Motor neuron (in vitro differentiated cells): ENCODE measurements at regions not wholly inside any gene's neighbourhood (a gene's known extent, or its start where the extent isn't known, plus 50 kb on each side); places are given as distances from the start of the nearest gene placed in this dataset.
A peak's percentile ranks its signal among the peaks of the same experiment; 100 is the strongest.

Experiments
- ATAC-seq, 8 experiments: fragments of 200-7000 bp; cut with Tn5 transposase; replicated peaks in 6 of 8; 2 replicates each; pipeline ENCODE4 v1.8.0; 2021; ENCODE audit warnings: mild to moderate bottlenecking in 8 of 8, moderate library complexity in 8 of 8
- H3K27ac ChIP-seq, 2 donors: fragments of 250-450 bp; sonication (Bioruptor Pico); 2 replicates each; pipeline ENCODE4 v1.9.0; 2021; ENCODE audit warnings: antibody characterized with exemption in 2 of 2, mild to moderate bottlenecking in 2 of 2, moderate library complexity in 1 of 2
- H3K4me1 ChIP-seq, 2 donors: fragments of 250-450 bp; sonication (Bioruptor Pico); replicated peaks in 1 of 2; 2 replicates each; pipeline ENCODE4 v1.6.1; 2021; ENCODE audit warnings: antibody characterized with exemption in 2 of 2, mild to moderate bottlenecking in 2 of 2, moderate library complexity in 1 of 2
- H3K4me3 ChIP-seq, 5 donors: fragments of 250-450 bp; sonication (Bioruptor Pico); 2 replicates each; pipeline ENCODE4 v1.9.0; 2021; ENCODE audit warnings: antibody characterized with exemption in 5 of 5, mild to moderate bottlenecking in 5 of 5, moderate library complexity in 4 of 5
- WGBS, 10 experiments: fragments of 450-650 bp; shearing (Covaris generic); methylation state at CpG; one replicate each; pipeline ENCODE4 v1.0.0; 2022; 5-methylcytosine and 5-hydroxymethylcytosine counted together
- in situ Hi-C, 9 experiments: fragments of 400-800 bp; cut with MboI; loops; one replicate each; pipeline ENCODE4 v1.15.0; 2021; ENCODE audit warnings: low sequenced_read_pairs in 9 of 9, low pct_unique_long_range_greater_than_20kb in 2 of 9; ENCODE audit not compliant: unreplicated experiment in 9 of 9

DNA sequence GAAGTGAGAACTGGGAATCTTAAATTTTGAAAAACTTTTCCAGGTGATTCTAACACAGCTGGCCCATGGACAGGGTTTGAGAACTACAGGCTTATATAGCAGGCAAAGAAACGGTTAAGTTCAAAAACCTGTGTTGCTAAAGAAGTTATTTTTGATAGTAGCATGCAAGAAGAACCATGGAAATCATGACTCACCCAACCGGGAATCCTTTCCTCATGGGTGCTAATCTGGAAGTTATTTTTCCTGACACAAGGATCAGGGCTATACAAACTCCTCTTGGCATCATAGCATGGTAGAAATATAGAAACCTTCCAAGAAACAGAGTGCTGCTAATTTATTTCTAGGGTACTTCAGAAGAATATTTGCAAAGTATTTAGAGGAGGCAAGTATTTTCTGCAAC lies 588.7 kb downstream of the CCER1 start:
- in situ Hi-C loops, result no loop called here
- peak in 2 of 8 experiments; percentile 24 to 25 for ATAC-seq

DNA sequence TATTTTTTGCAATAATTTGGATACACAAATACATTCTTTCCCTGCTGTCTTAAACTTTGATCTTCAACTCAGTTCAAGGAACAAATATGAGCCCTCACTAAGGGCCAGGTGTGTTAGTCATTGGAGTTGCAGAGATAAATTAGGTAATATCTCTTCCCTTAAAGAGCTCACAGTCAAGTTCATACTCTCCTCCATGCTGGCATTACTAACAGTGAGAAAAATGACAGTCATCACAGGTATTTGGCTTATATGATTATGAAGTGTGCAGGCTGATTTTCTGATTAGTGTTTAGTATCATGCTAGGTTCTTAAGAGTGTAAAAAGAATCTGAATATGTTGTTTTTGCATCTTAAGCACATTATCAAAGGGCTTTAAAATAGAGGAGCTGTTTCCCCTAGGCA lies 594.7 kb downstream of the CCER1 start:
- no peak overlapping the region for H3K4me3 ChIP-seq
- H3K4me1 ChIP-seq, result peaks cover 0 to under 1% of the 10 kb centered on the region in 2 donors
- in situ Hi-C loops, result no loop called here
- H3K27ac ChIP-seq, result no peak overlapping the region
- ATAC-seq, result no peak

More for the DNA sequence above, 588.7 kb downstream of the CCER1 start:
- H3K27ac ChIP-seq, result no peak overlapping the region
- 0 to 86% (median 80%) methylated on average over 1 to 2 of the region's 2 CpGs; no CpG with 5 or more reads in 1 of the 10 experiments for WGBS, 10 experiments
- H3K4me3 ChIP-seq, result no peak overlapping the region
- no peaks in the 10 kb centered on the region for H3K4me1 ChIP-seq

DNA sequence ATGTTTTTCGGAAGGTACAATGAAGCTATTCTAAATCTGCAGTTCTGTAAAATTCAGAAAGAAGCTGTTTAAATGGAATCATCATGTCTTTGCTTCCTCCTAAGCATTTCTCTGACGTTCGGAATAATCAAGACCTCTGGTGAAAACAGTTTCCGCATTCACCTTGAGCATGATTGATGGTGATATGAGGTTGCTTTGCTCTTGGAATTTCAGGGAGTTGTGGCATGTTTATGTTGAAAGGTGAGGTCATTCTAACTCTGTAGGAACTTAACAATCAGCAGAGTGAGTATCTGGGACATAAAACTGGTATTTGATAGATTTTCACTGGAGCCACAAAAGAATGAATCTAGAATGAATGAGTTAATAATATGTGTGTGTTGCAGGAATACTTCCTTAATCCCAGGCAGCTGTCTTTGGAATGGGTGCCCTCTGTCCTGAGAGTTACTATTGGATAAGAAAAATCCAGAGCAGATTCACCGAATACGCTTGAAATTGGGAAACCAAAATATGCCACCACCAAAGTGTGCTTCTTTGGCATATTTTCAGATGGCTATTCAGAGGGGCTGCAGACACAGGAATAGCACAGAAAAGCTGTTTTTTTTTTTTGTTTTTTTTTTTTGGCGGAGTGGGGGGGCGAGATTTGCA lies 599.1 kb downstream of the CCER1 start:
- peaks cover 0 to 5% of the 10 kb centered on the region in 2 donors for H3K4me1 ChIP-seq
- ATAC-seq, result no peak
- in situ Hi-C loops, result no loop called here
- H3K27ac ChIP-seq, result no peak overlapping the region
- no peak overlapping the region for H3K4me3 ChIP-seq
- 58 to 100% (median 81%) methylated on average over 1 to 8 of the region's 8 CpGs for whole genome bisulfite sequencing, 10 experiments

DNA sequence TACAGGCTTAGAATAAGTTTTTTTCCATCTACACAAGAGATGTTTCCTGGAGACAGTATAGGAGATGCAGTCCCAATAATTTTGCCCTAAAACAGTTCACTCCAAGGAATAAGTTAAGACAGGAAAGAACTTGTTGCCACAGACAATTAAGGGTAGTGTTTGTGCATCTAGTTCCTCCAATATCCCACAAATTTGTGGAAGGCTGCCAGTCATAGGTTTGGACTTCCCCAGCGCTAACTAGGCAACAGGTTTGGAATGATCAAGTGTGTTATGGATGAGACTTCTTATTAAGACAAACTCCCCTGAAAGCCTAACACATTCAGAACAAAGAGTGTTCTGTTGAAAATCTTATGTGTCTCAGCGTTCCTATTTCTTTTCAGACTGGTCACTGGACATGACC lies 611.0 kb downstream of the CCER1 start:
- peak in 1 of 8 experiments; percentile 15 for ATAC-seq
- H3K4me3 ChIP-seq, result no peak overlapping the region
- WGBS, 10 experiments, result 25 to 100% (median 86%) methylated on average over 1 to 2 of the region's 2 CpGs; no CpG with 5 or more reads in 4 of the 10 experiments
- in situ Hi-C loops, result no loop called here
- no peak overlapping the region for H3K27ac ChIP-seq
- H3K4me1 ChIP-seq, result peaks cover 4 to 5% of the 10 kb centered on the region in 2 donors

DNA sequence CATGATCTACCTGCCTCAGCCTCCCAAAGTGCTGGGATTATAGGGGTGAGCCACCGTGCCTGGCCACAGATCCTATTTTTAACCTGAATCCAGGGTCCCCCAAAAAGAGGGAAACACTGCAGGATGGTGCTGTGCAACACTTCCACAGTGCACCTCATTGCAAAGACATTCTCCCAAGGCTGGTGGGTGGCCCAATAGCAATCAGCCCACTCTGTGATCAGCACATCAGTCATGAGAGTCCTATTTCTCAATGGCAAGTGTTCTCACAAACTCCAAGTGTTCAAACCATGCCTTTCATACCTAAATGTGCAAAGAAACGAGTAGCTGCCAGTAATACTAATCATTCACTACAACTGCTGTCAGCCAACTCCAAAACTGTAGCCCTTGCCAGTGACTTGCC lies 612.9 kb downstream of the CCER1 start:
- Histone ChIP-seq H3K27ac (no peak overlapping the region), H3K4me1 (peaks cover 4 to 5% of the 10 kb centered on the region in 2 donors), H3K4me3 (no peak overlapping the region)
- WGBS, 10 experiments, result 18 to 86% (median 51%) methylated on average over 1 to 2 of the region's 2 CpGs; no CpG with 5 or more reads in 4 of the 10 experiments
- in situ Hi-C loops, result no loop called here
- ATAC-seq, result no peak

DNA sequence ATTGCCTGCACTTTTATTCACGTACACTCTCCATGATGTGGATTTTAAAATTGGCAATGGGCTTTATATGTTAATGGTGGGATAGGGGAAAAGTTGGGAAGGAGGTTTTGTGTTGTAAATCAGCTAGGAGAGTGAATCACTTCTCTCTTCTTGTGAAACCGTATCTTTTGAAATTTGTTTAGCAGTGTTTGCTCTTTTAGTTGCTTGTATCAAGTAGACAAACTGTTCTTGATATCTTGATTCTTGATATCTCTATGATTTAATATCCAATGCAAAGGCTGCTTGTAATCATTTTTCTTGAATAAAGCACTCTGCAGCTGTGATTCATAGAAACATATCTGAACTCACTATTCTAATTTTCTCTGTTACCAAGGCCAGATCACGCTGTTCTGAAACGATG lies 615.1 kb downstream of the CCER1 start:
- no peak overlapping the region for H3K27ac ChIP-seq
- no peak for ATAC-seq
- H3K4me1 ChIP-seq, result peaks cover 4 to 5% of the 10 kb centered on the region in 2 donors
- 35 to 90% (median 55%) methylated on average over 1 to 4 of the region's 4 CpGs; no CpG with 5 or more reads in 1 of the 10 experiments for WGBS, 10 experiments
- H3K4me3 ChIP-seq, result no peak overlapping the region
- in situ Hi-C loops, result no loop called here

DNA sequence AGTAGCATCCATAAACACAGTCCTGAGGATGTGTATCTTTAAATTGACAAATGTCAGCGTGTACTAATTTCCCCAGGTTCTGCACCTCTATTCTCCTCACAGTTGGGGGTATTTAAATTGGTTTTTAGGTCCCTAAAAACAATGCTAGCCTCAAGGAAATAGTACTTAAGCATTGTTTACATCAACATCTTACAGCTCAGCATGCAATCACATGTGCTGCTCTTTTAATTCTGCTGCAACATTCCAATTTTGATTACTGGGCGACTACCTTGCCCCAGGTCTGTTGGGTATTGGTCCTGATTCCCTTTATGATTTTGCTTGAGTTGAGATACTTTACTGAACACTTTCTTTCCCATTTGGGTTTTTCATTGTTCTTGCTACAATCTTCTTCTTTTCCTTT lies 616.6 kb downstream of the CCER1 start:
- WGBS, 10 experiments, result 43 to 83% (median 67%) methylated on average over 1 to 2 of the region's 2 CpGs; no CpG with 5 or more reads in 3 of the 10 experiments
- Histone ChIP-seq H3K4me1 (peaks cover 4 to 5% of the 10 kb centered on the region in 2 donors), H3K4me3 (no peak overlapping the region), H3K27ac (no peak overlapping the region)
- no peak for ATAC-seq
- in situ Hi-C loops, result no loop called here

DNA sequence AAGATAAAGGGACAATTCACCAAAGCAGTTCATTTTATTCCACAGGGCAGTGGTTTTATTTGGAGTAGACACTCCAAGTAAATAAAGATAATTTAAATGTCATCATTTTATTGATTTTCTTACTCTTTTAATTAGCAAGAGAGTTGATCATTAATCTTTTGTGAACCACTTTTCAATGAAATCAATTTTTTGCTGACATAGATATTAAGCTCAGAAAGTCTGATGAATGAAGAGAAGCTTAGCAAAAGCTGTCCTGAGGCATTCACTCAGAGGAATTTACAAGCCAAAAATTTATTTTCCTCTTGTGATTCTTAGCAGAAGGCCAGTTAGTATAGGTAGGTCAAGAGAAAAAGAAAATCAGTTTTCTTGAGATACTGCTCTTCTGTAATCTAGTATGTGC lies 618.0 kb downstream of the CCER1 start:
- in situ Hi-C loops, result no loop called here
- ATAC-seq, result no peak
- no peak overlapping the region for H3K27ac ChIP-seq

DNA sequence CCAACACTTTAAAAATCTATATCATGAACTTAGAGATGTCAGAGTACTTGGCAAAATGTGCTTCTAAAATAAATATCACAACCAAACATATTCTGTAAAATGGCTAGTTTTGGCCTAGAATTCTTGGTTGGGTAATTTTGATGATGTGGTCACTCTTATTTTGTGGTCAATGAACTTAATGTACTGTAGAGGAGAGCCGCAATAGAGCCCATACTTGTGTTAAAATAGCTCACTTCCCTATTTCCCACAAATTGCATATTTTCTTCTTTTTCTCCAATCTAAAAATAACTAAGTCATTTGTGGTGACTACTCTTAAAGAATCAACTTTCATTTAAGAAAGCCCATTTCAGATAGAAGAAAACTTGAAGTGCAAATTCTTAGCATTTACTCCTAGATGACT lies 619.4 kb downstream of the CCER1 start:
- peaks cover 4 to 14% of the 10 kb centered on the region in 2 donors for H3K4me1 ChIP-seq
- in situ Hi-C loops, result no loop called here
- 11 to 100% (median 100%) methylated on average over 1 of the region's 1 CpG; no CpG with 5 or more reads in 2 of the 10 experiments for WGBS, 10 experiments
- ATAC-seq, result no peak
- H3K27ac ChIP-seq, result no peak overlapping the region
- H3K4me3 ChIP-seq, result no peak overlapping the region

More for the DNA sequence above, 618.0 kb downstream of the CCER1 start:
- Histone ChIP-seq H3K4me1 (peaks cover 4 to 6% of the 10 kb centered on the region in 2 donors), H3K4me3 (no peak overlapping the region)

DNA sequence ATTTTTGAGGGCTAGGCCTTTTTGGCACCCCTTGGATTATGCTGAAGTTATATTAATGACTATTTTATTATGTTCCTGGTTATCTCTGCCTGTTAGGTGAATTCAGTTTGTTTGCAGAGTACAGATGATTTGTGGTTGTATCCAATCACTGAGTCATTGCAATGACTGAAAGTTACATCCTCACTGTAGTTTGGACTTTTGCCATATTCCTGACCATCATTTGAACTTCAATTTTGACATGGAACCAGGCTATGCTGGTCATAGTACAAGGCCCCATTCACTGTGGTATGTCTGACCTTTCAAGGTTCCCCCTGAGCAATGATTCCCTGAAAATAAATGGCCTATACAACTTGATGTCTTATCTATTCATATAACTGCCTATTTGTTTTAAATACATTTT lies 621.0 kb downstream of the CCER1 start:
- peak in 1 of 8 experiments; percentile 32 for ATAC-seq
- no peak overlapping the region for H3K4me3 ChIP-seq
- in situ Hi-C loops, result no loop called here
- no peak overlapping the region for H3K27ac ChIP-seq
- peaks cover 0 to 8% of the 10 kb centered on the region in 2 donors for H3K4me1 ChIP-seq

DNA sequence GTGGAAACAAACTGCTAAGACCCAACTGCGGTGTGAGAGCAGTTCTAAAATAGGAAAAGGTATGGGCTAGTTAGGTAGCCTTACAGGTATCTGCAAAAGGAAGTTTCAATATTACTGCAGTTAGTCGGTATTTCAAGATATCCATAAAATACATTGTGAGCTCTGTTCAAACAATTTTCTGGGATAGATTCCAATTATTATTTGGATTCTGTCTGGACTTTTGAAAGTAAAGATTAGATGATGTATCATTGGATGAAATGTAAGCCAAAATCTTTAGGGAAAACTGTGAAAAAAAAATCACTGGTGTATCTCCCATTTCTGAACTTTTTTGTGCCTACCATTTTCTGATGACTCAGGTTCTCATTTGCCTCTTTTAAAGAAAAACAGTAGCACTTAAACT lies 621.6 kb downstream of the CCER1 start:
- Histone ChIP-seq H3K27ac (no peak overlapping the region), H3K4me1 (peaks cover 0 to 8% of the 10 kb centered on the region in 2 donors), H3K4me3 (no peak overlapping the region)
- in situ Hi-C loops, result no loop called here
- ATAC-seq, result no peak
- 50 to 100% (median 91%) methylated on average over 1 to 2 of the region's 2 CpGs; no CpG with 5 or more reads in 1 of the 10 experiments for WGBS, 10 experiments

DNA sequence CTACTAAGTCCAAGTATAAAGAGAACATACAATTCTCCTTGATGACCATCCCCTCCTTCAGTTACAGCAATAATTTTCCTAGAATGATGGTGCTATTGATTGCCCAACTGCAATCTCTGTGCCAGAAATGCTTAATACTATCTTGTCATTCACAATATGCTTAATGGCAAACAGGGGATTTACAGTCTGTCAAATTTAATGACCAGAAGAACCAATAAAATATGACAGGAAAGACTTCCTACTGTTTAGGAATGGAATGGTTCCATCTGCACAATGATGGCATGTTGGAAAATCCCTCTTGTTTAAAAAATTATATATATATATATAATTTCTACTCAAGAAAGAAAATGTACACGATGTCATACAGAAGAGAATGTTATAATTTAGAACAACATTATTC lies 623.2 kb downstream of the CCER1 start:
- peaks cover 0 to 8% of the 10 kb centered on the region in 2 donors for H3K4me1 ChIP-seq
- H3K27ac ChIP-seq, result no peak overlapping the region
- 40 to 100% (median 81%) methylated on average over 1 of the region's 1 CpG; no CpG with 5 or more reads in 2 of the 10 experiments for WGBS, 10 experiments
- in situ Hi-C loops, result no loop called here
- no peak for ATAC-seq
- no peak overlapping the region for H3K4me3 ChIP-seq

DNA sequence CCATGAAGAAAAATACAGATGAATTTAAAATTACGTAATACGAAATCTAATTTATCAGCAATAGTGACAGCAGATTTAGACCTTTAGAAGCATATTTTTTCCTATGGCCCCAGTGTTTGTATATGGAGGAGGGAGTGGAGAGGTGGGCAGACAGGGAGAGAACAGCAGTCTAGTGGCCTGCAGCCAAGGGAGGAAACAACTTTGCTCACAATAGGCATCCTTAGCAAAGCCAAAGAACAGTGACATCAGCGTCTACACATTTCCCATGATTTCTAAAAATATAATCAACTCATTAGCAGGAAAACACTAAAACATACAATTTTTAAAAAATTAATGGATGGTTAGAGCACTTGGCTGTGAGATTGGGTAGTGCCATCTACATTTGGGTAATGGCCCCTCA lies 622.6 kb upstream of the ATP2B1 start:
- in situ Hi-C loops, result no loop called here
- Histone ChIP-seq H3K27ac (no peak overlapping the region), H3K4me3 (no peak overlapping the region), H3K4me1 (peaks cover 0 to 8% of the 10 kb centered on the region in 2 donors)
- 78 to 100% (median 90%) methylated on average over 1 to 3 of the region's 3 CpGs for WGBS, 10 experiments
- ATAC-seq, result peak in 1 of 8 experiments; percentile 59
